ENCODE measurements at regions not wholly inside any gene's neighbourhood (a gene's known extent, or its start where the extent isn't known, plus 50 kb on each side); places are given as distances from the start of the nearest gene placed in this dataset.

DNA sequence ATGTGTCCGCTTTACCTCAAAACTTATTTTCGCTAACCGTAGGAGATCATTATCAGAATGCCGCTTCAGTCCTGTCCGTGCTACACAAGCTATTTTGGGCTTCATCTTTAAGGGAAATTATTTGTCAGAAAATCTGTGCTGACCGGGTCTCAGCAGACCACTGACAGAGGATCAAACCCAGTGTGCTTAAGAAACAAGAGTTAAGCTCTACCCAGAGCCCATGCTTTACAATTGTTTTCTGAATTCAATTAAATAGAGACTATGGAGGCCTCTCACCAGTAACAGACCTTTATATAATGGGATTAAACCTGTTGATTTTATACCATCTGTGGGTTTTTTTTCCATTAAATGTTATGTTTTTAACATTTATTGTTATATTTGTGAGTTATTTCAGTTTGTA, 1956.7 kb upstream of the PIK3C3 start:
- no peaks in the 10 kb centered on the region for H3K9me3 ChIP-seq
- H3K27me3 ChIP-seq = no peaks in the 10 kb centered on the region
- intact Hi-C loops (cut with DNase I) = no loop called here
- no peak for DNase-seq
- no peaks in the 10 kb centered on the region for H3K36me3 ChIP-seq
- TF ChIP-seq POLR2A (IDR thresholded peaks at IDR 0.05) (no peak), EP300 (IDR thresholded peaks at IDR 0.05) (no peak), POLR2AphosphoS5 (IDR thresholded peaks at IDR 0.05) (no peak)
- TF ChIP-seq, protein P1, sequence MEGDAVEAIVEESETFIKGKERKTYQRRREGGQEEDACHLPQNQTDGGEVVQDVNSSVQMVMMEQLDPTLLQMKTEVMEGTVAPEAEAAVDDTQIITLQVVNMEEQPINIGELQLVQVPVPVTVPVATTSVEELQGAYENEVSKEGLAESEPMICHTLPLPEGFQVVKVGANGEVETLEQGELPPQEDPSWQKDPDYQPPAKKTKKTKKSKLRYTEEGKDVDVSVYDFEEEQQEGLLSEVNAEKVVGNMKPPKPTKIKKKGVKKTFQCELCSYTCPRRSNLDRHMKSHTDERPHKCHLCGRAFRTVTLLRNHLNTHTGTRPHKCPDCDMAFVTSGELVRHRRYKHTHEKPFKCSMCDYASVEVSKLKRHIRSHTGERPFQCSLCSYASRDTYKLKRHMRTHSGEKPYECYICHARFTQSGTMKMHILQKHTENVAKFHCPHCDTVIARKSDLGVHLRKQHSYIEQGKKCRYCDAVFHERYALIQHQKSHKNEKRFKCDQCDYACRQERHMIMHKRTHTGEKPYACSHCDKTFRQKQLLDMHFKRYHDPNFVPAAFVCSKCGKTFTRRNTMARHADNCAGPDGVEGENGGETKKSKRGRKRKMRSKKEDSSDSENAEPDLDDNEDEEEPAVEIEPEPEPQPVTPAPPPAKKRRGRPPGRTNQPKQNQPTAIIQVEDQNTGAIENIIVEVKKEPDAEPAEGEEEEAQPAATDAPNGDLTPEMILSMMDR (IDR thresholded peaks at IDR 0.05) = no peak
- no peaks in the 10 kb centered on the region for H3K4me1 ChIP-seq
- H3K4me3 ChIP-seq = no peak overlapping the region
- WGBS, 2 donors = 94 to 95% methylated on average over 6 of the region's 6 CpGs
- H3K27ac ChIP-seq = no peak overlapping the region

DNA sequence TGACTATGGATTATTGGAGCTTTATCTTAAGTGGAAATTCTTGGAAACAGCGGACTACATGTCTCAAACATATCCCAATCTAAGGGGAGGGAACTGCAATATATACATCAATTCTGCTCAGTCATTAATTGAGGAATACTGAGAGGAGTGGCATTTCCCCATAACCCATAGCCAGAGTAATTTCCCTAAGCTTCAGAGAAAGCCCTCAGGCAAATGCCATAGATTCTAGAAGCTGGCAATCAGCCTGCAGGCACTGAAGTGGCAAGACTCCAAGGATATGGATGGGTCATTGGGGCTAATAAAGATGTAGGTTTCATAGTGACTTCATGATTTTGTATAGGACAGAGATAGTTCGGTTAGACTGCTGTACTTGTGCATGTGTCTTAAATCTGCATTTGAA, 1960.5 kb upstream of the PIK3C3 start:
- no peaks in the 10 kb centered on the region for H3K9me3 ChIP-seq
- H3K36me3 ChIP-seq = no peaks in the 10 kb centered on the region
- no peak overlapping the region for H3K27ac ChIP-seq
- no peak overlapping the region for H3K4me3 ChIP-seq
- DNase-seq = no peak
- intact Hi-C loops (cut with DNase I) = no loop called here
- TF ChIP-seq POLR2A (IDR thresholded peaks at IDR 0.05) (no peak), EP300 (IDR thresholded peaks at IDR 0.05) (no peak), POLR2AphosphoS5 (IDR thresholded peaks at IDR 0.05) (no peak)
- TF ChIP-seq, protein P1 (IDR thresholded peaks at IDR 0.05) = no peak
- WGBS, 2 donors = 89 to 92% methylated on average over 2 of the region's 2 CpGs
- H3K4me1 ChIP-seq = no peaks in the 10 kb centered on the region
- no peaks in the 10 kb centered on the region for H3K27me3 ChIP-seq

DNA sequence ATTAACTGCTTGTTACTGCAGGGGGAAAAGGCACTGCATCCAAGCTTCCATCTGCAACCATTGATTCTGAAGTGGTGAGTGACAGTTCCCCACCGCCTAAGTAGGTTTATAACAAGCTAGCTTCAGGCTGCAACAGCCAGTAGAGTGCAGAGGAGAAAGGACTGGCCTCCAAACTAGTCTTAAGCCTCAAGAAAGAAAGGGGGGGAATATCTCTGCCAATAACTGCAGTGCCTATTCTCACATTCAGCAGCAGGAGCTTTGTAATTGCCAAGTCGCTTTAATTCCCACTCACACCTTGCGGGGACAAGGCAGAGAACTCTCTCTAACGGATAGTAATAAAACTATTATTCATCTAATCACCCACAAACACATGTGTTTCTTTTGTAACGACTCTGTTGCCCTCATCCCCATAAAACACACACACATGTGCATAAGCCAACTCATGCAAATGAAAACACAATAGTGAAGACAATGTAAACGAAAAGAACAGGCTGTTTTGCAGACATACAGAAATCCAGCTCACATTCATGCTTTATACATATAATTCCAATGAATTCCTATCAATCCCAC, 1963.3 kb upstream of the PIK3C3 start:
- no peak for TF ChIP-seq POLR2AphosphoS5 (IDR thresholded peaks at IDR 0.05)
- TF ChIP-seq POLR2A (IDR thresholded peaks at IDR 0.05) = no peak
- TF ChIP-seq EP300 (IDR thresholded peaks at IDR 0.05) = no peak
- TF ChIP-seq, protein P1 (IDR thresholded peaks at IDR 0.05) = no peak
- intact Hi-C loops (cut with DNase I) = no loop called here
- Histone ChIP-seq H3K27me3 (no peaks in the 10 kb centered on the region), H3K4me3 (no peak overlapping the region), H3K27ac (no peak overlapping the region), H3K9me3 (no peaks in the 10 kb centered on the region), H3K4me1 (no peaks in the 10 kb centered on the region), H3K36me3 (no peaks in the 10 kb centered on the region)
- 48 to 68% methylated on average over 6 of the region's 6 CpGs for WGBS, 2 donors
- DNase-seq = no peak

DNA sequence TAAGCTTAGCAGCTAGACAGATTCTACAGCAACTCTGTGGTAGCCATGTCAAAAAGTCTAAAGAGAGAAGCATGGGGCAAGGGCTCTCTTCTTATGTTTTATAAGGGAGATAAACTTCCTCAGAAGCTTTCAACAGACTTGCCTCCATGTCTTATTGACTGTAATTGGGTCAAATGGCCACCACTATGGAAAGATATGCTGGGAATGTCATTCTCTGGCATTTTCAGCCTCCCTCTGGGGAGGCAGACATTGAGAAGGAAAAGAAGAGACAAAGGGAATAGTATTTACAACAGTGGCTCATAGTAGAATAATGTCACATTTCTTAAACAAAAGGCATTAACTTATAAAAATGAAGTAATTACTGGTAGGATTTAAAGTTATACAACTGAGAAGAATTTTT, 1964.5 kb upstream of the PIK3C3 start:
- Histone ChIP-seq H3K27me3 (no peaks in the 10 kb centered on the region), H3K9me3 (no peaks in the 10 kb centered on the region), H3K4me1 (no peaks in the 10 kb centered on the region), H3K4me3 (no peak overlapping the region), H3K27ac (no peak overlapping the region), H3K36me3 (no peaks in the 10 kb centered on the region)
- no peak for DNase-seq
- intact Hi-C loops (cut with DNase I) = no loop called here
- TF ChIP-seq, protein P1 (IDR thresholded peaks at IDR 0.05) = no peak
- TF ChIP-seq POLR2A (IDR thresholded peaks at IDR 0.05) (no peak), POLR2AphosphoS5 (IDR thresholded peaks at IDR 0.05) (no peak), EP300 (IDR thresholded peaks at IDR 0.05) (no peak)

DNA sequence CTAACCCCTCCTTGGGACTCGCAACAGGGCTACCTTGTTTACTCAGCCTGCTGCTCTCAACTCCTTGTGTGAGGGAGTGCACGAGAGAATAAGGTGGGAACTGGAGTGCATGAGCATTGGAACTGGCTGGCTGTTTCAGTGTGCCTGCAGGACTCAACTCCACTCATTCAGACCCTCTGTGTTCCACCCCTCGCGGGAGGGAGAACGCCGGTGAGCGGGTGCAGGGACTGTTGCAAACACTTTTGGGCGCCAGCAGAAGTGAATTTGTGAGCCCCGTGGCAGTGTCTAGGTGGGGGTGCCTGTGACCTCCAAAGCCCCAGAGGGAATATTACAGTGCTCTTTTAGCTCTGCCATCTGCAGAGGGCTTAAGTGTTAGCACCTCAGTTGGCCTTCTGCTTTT, 1978.3 kb upstream of the PIK3C3 start:
- no peak for DNase-seq
- Histone ChIP-seq H3K4me3 (no peak overlapping the region), H3K9me3 (no peaks in the 10 kb centered on the region), H3K4me1 (no peaks in the 10 kb centered on the region), H3K27ac (no peak overlapping the region), H3K36me3 (no peaks in the 10 kb centered on the region), H3K27me3 (no peaks in the 10 kb centered on the region)
- intact Hi-C loops (cut with DNase I) = no loop called here
- WGBS, 2 donors = 83 to 92% methylated on average over 9 of the region's 9 CpGs
- TF ChIP-seq EP300 (IDR thresholded peaks at IDR 0.05) = no peak

Data from sigmoid colon (tissue), 6 donors.